Neural progenitor cell (in vitro differentiated cells): ENCODE measurements at regions not wholly inside any gene's neighbourhood (a gene's known extent, or its start where the extent isn't known, plus 50 kb on each side); places are given as distances from the start of the nearest gene placed in this dataset.

ENCODE experiments used
- DNase-seq: peaks from one replicate; pipeline ENCODE4 v3.0.0-alpha.2; 2016; ENCODE audit warnings: low spot score
- H2AFZ ChIP-seq: fragments of 200-600 bp; sonication (generic); replicated peaks from 2 replicates; pipeline ENCODE4 v1.6.1; 2016; ENCODE audit warnings: antibody characterized with exemption
- H3F3A ChIP-seq: fragments of 200-600 bp; sonication (generic); 2 replicates; pipeline ENCODE4 v1.6.1; 2016; ENCODE audit warnings: antibody characterized with exemption, low read depth
- H3K27ac ChIP-seq: fragments of 200-600 bp; sonication (generic); 2 replicates; pipeline ENCODE4 v1.5.1; 2016; ENCODE audit warnings: mild to moderate bottlenecking
- H3K27me3 ChIP-seq: fragments of 200-600 bp; sonication (generic); 2 replicates; pipeline ENCODE4 v1.6.1; 2016; ENCODE audit warnings: mild to moderate bottlenecking, moderate library complexity
- H3K36me3 ChIP-seq: fragments of 200-600 bp; sonication (generic); 2 replicates; pipeline ENCODE4 v1.5.1; 2016
- H3K4me1 ChIP-seq: fragments of 200-600 bp; sonication (generic); 2 replicates; pipeline ENCODE4 v1.6.1; 2016; ENCODE audit warnings: mixed run types
- H3K4me2 ChIP-seq: fragments of 200-600 bp; sonication (generic); 2 replicates; pipeline ENCODE4 v1.6.1; 2016
- H3K4me3 ChIP-seq: fragments of 200-600 bp; sonication (generic); 2 replicates; pipeline ENCODE4 v1.5.1; 2016
- H3K79me2 ChIP-seq: fragments of 200-600 bp; sonication (generic); 2 replicates; pipeline ENCODE4 v1.6.1; 2016; ENCODE audit warnings: low read depth
- H3K9ac ChIP-seq: fragments of 200-600 bp; sonication (generic); 2 replicates; pipeline ENCODE4 v1.6.1; 2016
- H3K9me3 ChIP-seq: fragments of 200-600 bp; sonication (generic); 2 replicates; pipeline ENCODE4 v1.5.1; 2016; ENCODE audit warnings: low read depth
- H4K20me1 ChIP-seq: fragments of 200-600 bp; sonication (generic); 2 replicates; pipeline ENCODE4 v1.6.1; 2016; ENCODE audit warnings: low read depth
- H3K27ac Mint-ChIP-seq: 3 replicates; pipeline ENCODE4 v1.8.0; 2021; ENCODE audit warnings: mixed read lengths
- H3K27me3 Mint-ChIP-seq: 2 replicates; pipeline ENCODE4 v1.8.0; 2022; ENCODE audit warnings: low read depth, mild to moderate bottlenecking, inconsistent platforms, moderate library complexity, mixed read lengths; ENCODE audit not compliant: insufficient read depth
- H3K36me3 Mint-ChIP-seq: 3 replicates; pipeline ENCODE4 v1.8.0; 2021; ENCODE audit warnings: mixed read lengths
- H3K4me1 Mint-ChIP-seq: 3 replicates; pipeline ENCODE4 v1.8.0; 2021; ENCODE audit warnings: mixed read lengths
- H3K4me3 Mint-ChIP-seq: 3 replicates; pipeline ENCODE4 v1.8.0; 2021; ENCODE audit warnings: mild to moderate bottlenecking, moderate library complexity, mixed read lengths
- H3K9me3 Mint-ChIP-seq: 3 replicates; pipeline ENCODE4 v1.8.0; 2020; ENCODE audit warnings: mixed read lengths
- EZH2 ChIP-seq: fragments of 200-600 bp; sonication (generic); IDR thresholded peaks from 2 replicates; pipeline ENCODE4 v1.6.1; 2017; ENCODE audit warnings: antibody characterized with exemption, mild to moderate bottlenecking, moderate library complexity
- EZH2phosphoT487 ChIP-seq: fragments of 200-600 bp; sonication (generic); IDR thresholded peaks from 2 replicates; pipeline ENCODE4 v1.6.1; 2017; ENCODE audit warnings: antibody characterized with exemption
- TF ChIP-seq, protein P1 (sequence below): fragments of 200-600 bp; sonication (generic); IDR thresholded peaks from 2 replicates; pipeline ENCODE4 v1.5.1; 2017; ENCODE audit warnings: antibody characterized with exemption, mild to moderate bottlenecking

DNA sequence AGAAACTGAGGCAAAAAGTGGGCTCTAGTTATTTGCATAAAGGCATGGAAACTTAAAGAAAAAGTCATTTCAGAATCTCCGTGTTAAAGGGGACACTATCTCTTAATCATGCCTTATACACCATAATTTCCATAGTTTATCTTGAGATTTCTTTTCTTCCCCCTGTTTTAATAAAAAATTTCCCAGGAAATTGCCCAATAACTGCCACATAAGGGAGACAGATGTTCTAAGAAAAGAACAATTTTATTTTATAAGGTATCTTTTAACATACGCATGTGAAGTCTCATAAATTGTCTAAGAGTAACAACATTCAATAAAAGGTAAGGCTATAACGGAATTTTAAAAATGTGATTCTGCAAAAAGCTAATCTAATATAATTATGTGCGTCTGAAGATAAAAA is 371.3 kb downstream of the IRS2 start:
- Mint-ChIP-seq H3K27ac (no peak overlapping the region), H3K4me3 (no peak overlapping the region)

DNA sequence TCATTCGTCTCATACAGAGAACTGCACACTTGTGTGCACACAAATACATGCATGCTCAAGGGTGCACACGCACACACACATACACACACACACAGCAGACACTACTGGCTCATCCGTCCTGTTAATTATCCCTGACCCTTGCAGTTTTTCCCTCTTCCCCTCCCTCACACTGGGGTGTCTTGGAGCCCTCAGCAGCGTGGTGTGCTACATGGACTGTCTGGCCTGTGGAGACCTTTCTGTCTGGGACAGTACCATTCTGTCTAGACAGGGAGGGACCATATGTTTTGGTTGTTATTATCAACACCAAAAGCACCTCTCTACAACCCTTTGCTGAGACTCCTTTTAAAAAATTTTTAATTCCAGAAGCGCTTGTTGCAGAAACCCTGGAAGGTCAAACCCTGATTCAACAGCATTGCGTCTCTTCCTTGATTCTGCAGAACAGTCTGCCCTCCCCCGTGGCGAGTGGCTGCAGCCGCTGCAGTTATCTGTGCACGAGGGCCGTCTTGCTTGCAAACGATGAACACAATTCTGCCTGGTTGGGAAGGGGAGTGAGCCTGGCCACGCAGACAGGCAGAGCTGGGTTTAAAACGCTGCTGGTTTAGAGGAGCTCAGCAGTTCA is 374.0 kb downstream of the IRS2 start:
- Mint-ChIP-seq H3K27ac (peak overlapping the region; percentile 6), H3K27me3 (no peaks in the 10 kb centered on the region), H3K36me3 (no peaks in the 10 kb centered on the region), H3K9me3 (no peaks in the 10 kb centered on the region), H3K4me3 (peak overlapping the region; percentile 48), H3K4me1 (peaks cover 20% of the 10 kb centered on the region)
- H3K9ac ChIP-seq: no peak overlapping the region
- H3K36me3 ChIP-seq: no peaks in the 10 kb centered on the region
- H3K4me2 ChIP-seq: peak overlapping the region; percentile 66
- peak; percentile 77 for DNase-seq
- H3K27me3 ChIP-seq: no peaks in the 10 kb centered on the region
- H3K4me1 ChIP-seq: peaks cover 11% of the 10 kb centered on the region
- TF ChIP-seq EZH2 (no peak), EZH2phosphoT487 (no peak)
- TF ChIP-seq, protein P1, sequence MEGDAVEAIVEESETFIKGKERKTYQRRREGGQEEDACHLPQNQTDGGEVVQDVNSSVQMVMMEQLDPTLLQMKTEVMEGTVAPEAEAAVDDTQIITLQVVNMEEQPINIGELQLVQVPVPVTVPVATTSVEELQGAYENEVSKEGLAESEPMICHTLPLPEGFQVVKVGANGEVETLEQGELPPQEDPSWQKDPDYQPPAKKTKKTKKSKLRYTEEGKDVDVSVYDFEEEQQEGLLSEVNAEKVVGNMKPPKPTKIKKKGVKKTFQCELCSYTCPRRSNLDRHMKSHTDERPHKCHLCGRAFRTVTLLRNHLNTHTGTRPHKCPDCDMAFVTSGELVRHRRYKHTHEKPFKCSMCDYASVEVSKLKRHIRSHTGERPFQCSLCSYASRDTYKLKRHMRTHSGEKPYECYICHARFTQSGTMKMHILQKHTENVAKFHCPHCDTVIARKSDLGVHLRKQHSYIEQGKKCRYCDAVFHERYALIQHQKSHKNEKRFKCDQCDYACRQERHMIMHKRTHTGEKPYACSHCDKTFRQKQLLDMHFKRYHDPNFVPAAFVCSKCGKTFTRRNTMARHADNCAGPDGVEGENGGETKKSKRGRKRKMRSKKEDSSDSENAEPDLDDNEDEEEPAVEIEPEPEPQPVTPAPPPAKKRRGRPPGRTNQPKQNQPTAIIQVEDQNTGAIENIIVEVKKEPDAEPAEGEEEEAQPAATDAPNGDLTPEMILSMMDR: no peak
- H2AFZ ChIP-seq: peak overlapping the region; percentile 86
- no peak overlapping the region for H3K27ac ChIP-seq
- H3K9me3 ChIP-seq: no peaks in the 10 kb centered on the region
- no peak overlapping the region for H3K4me3 ChIP-seq
- H3F3A ChIP-seq: no peaks in the 10 kb centered on the region
- no peaks in the 10 kb centered on the region for H3K79me2 ChIP-seq
- H4K20me1 ChIP-seq: no peaks in the 10 kb centered on the region

More for the DNA sequence above, 371.3 kb downstream of the IRS2 start:
- Histone ChIP-seq H3K79me2 (no peaks in the 10 kb centered on the region), H3K4me3 (no peak overlapping the region), H2AFZ (no peak overlapping the region), H3K9me3 (no peaks in the 10 kb centered on the region), H4K20me1 (no peaks in the 10 kb centered on the region), H3K36me3 (no peaks in the 10 kb centered on the region), H3K4me2 (no peak overlapping the region), H3K4me1 (peaks cover 11% of the 10 kb centered on the region), H3K27me3 (no peaks in the 10 kb centered on the region), H3K27ac (no peak overlapping the region), H3F3A (no peaks in the 10 kb centered on the region), H3K9ac (no peak overlapping the region)
- DNase-seq: no peak
- Mint-ChIP-seq H3K27me3 (no peaks in the 10 kb centered on the region), H3K4me1 (peaks cover 20% of the 10 kb centered on the region), H3K9me3 (no peaks in the 10 kb centered on the region), H3K36me3 (no peaks in the 10 kb centered on the region)
- no peak for TF ChIP-seq EZH2phosphoT487

DNA sequence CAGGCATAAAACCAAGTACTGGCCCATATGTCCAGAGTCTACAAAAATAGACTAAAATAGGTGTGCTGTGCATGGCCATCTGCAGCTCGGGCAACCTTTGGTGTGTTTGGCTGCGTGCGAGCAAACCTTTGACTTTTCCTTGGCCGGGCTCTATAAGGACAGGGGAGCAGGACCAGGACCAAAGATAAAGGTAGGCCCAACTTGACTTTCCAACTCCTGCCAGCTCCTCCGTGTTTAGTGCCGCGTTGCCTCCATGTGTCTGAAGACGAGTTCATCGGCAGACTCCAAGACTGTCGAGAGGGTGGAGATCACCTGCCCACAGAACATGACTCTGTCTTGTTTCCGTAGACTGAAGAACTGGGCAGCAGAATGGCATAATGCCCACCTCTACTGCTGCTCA is 375.5 kb downstream of the IRS2 start:
- Histone ChIP-seq H3F3A (no peaks in the 10 kb centered on the region), H3K27ac (no peak overlapping the region), H3K9me3 (no peaks in the 10 kb centered on the region), H2AFZ (no peak overlapping the region), H3K4me1 (peaks cover 11% of the 10 kb centered on the region), H3K79me2 (no peaks in the 10 kb centered on the region), H3K4me2 (no peak overlapping the region), H3K4me3 (no peak overlapping the region), H3K27me3 (no peaks in the 10 kb centered on the region), H3K9ac (no peak overlapping the region), H3K36me3 (no peaks in the 10 kb centered on the region), H4K20me1 (no peaks in the 10 kb centered on the region)
- Mint-ChIP-seq H3K27me3 (no peaks in the 10 kb centered on the region), H3K36me3 (no peaks in the 10 kb centered on the region), H3K4me1 (peaks cover 20% of the 10 kb centered on the region), H3K27ac (no peak overlapping the region), H3K9me3 (no peaks in the 10 kb centered on the region), H3K4me3 (no peak overlapping the region)
- DNase-seq: no peak
- TF ChIP-seq, protein P1: no peak

DNA sequence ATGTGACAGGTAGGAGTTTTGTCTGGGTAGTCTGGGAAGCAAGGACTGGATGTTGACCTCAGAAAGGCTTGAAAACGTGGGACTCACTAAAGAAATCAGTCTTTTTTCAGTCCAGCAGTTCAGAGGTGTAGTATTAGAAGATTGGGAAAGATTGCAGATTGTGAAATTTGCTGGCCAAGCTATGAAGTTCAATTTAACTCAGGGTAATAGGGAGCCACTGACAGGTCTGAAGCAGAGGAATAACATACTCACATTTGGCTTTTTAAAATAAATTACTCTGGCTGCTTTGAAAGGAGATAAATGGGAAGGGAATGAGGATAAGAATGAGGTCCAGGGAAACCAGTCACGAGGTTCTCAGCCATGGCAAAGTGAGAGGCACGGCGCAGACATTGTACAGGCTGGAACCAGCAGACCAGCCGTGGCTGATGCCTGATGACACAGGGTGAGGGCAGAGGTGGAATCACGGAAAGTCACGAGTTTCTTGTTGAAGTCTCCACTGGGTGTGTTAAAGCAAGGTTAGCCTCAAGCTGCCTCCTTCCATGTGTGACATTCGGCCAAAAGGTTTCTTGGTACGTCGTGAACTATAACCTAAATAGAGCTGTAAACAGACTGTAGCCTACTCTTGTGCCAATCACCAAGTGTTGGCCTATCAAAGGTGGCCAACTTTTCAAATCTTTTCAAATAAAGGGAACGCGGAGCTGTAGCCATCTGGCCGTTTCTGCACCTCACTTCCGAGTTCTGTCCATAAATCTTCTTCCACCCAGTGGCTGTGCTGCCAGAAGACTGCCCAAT is 377.6 kb downstream of the IRS2 start:
- Mint-ChIP-seq H3K9me3 (peaks cover 10% of the 10 kb centered on the region), H3K27me3 (peaks cover 2% of the 10 kb centered on the region), H3K27ac (no peak overlapping the region), H3K36me3 (no peaks in the 10 kb centered on the region), H3K4me1 (peaks cover 19% of the 10 kb centered on the region), H3K4me3 (no peak overlapping the region)
- Histone ChIP-seq H3K9me3 (no peaks in the 10 kb centered on the region), H3K36me3 (no peaks in the 10 kb centered on the region), H3K79me2 (no peaks in the 10 kb centered on the region), H3K27me3 (no peaks in the 10 kb centered on the region), H3K4me1 (peaks cover 11% of the 10 kb centered on the region), H2AFZ (no peak overlapping the region), H4K20me1 (no peaks in the 10 kb centered on the region), H3K4me2 (no peak overlapping the region), H3K4me3 (no peak overlapping the region), H3F3A (no peaks in the 10 kb centered on the region), H3K27ac (no peak overlapping the region), H3K9ac (no peak overlapping the region)
- TF ChIP-seq EZH2 (no peak), EZH2phosphoT487 (no peak)
- TF ChIP-seq, protein P1: no peak
- no peak for DNase-seq
